Breast epithelium (tissue), 3 donors: ENCODE measurements at regions not wholly inside any gene's neighbourhood (a gene's known extent, or its start where the extent isn't known, plus 50 kb on each side); places are given as distances from the start of the nearest gene placed in this dataset.

Source experiments
- CTCF ChIP-seq, 3 donors: fragments of 450-650 bp; IDR thresholded peaks; one replicate each; pipeline ENCODE4 v1.5.1; 2016 to 2017; ENCODE audit warnings: antibody characterized with exemption in 3 of 3, mild to moderate bottlenecking in 3 of 3, moderate library complexity in 3 of 3
- POLR2A ChIP-seq: fragments of 450-650 bp; IDR thresholded peaks from one replicate; pipeline ENCODE4 v1.6.1; 2016; ENCODE audit warnings: antibody characterized with exemption, mild to moderate bottlenecking, moderate library complexity
- POLR2AphosphoS5 ChIP-seq, 3 donors: sonication (generic); formaldehyde crosslinking; IDR thresholded peaks; one replicate each; pipeline ENCODE4 v1.6.1; 2017; ENCODE audit warnings: antibody characterized with exemption in 3 of 3

- TF ChIP-seq CTCF (IDR thresholded peaks at IDR 0.05) = no peak
- TF ChIP-seq POLR2AphosphoS5 (IDR thresholded peaks at IDR 0.05) = no peak
- no peak for TF ChIP-seq POLR2A
Observed at GRCh38 chr14:46496409-46496808, 155.2 kb downstream of the RPL10L start.
